A549 (cell line): ENCODE measurements at regions not wholly inside any gene's neighbourhood (a gene's known extent, or its start where the extent isn't known, plus 50 kb on each side); places are given as distances from the start of the nearest gene placed in this dataset.

ENCODE experiments used
- ATAC-seq, 2 experiments: fragments of 200-7000 bp in 1 of 2; fragments of >200 bp in 1 of 2; cut with Nextera tagmentation in 1 of 2; cut with Tn5 transposase in 1 of 2; 3 replicates each; pipeline versions ENCODE4 v1.8.0 to v1.9.1; 2018 to 2020; ENCODE audit warnings: mild to moderate bottlenecking in 1 of 2, moderate library complexity in 1 of 2
- CTCF ChIA-PET: fragments of 300-600 bp; sonication (Branson Sonifier 250); formaldehyde crosslinking; extraction: SDS; loops from one replicate; lab custom pipeline; 2021; ENCODE audit warnings: antibody characterized with exemption, inconsistent platforms; lab: Yijun Ruan, JAX
- POLR2A ChIA-PET: fragments of 350-600 bp; formaldehyde crosslinking; extraction: SDS; loops from one replicate; lab custom pipeline; 2021; ENCODE audit warnings: antibody characterized with exemption, inconsistent platforms; lab: Yijun Ruan, JAX
- DNase-seq, 2 experiments: peaks; one replicate each; pipeline versions ENCODE4 v3.0.0 to v3.0.0-alpha.2; 2011 to 2016; ENCODE audit warnings: low read depth in 1 of 2, low spot score in 1 of 2
- FAIRE-seq: peaks from 2 replicates; lab custom pipeline; 2011; peaks lifted over from hg19 to GRCh38; lab: Jason Lieb, UNC
- H3K27ac ChIP-seq, 2 experiments: fragments of >200 bp; sonication (Bioruptor Twin); formaldehyde crosslinking; 3 replicates each; pipeline ENCODE4 v1.5.1; 2016 to 2017
- H3K4me1 ChIP-seq: fragments of >200 bp; sonication (Bioruptor Twin); formaldehyde crosslinking; 3 replicates; pipeline ENCODE4 v1.6.1; 2016
- H3K4me2 ChIP-seq: fragments of >200 bp; sonication (Bioruptor Twin); formaldehyde crosslinking; 3 replicates; pipeline ENCODE4 v1.6.1; 2016
- H3K4me3 ChIP-seq: fragments of >200 bp; sonication (Bioruptor Twin); formaldehyde crosslinking; 3 replicates; pipeline ENCODE4 v1.5.1; 2016
- H3K9me3 ChIP-seq: fragments of >200 bp; sonication (Bioruptor Twin); formaldehyde crosslinking; 3 replicates; pipeline ENCODE4 v1.6.1; 2016
- BHLHE40 ChIP-seq: IDR thresholded peaks from 2 replicates; pipeline ENCODE4 v1.6.1; 2012; ENCODE audit warnings: low read depth, low read length, inconsistent platforms
- CBX8 ChIP-seq: fragments of 200-600 bp; sonication (generic); IDR thresholded peaks from 2 replicates; pipeline ENCODE4 v1.6.1; 2016
- HOXB13 ChIP-seq: fragments of 250-450 bp; sonication (Bioruptor Pico); IDR thresholded peaks from 2 replicates; pipeline ENCODE4 v1.5.0; 2020; ENCODE audit warnings: low read depth, mild to moderate bottlenecking, moderate library complexity
- JUN ChIP-seq, 2 experiments: fragments of >200 bp; sonication (Bioruptor Twin); formaldehyde crosslinking; IDR thresholded peaks; 2 replicates in 1 of 2; 3 replicates in 1 of 2; pipeline ENCODE4 v1.6.1; 2016 to 2017
- JUNB ChIP-seq: fragments of >200 bp; sonication (Bioruptor Twin); formaldehyde crosslinking; IDR thresholded peaks from 2 replicates; pipeline ENCODE4 v1.6.1; 2016
- KDM1A ChIP-seq: fragments of 200-600 bp; sonication (generic); IDR thresholded peaks from 2 replicates; pipeline ENCODE4 v1.6.1; 2016; ENCODE audit warnings: low read depth, mild to moderate bottlenecking
- MAFK ChIP-seq: fragments of 450-650 bp; IDR thresholded peaks from 2 replicates; pipeline ENCODE4 v1.6.1; 2014; ENCODE audit not compliant: partially characterized antibody
- MAZ ChIP-seq: fragments of 150-350 bp; IDR thresholded peaks from 2 replicates; pipeline ENCODE4 v1.6.1; 2014; ENCODE audit warnings: antibody characterized with exemption, low read depth, low read length, borderline replicate concordance
- NPAS2 ChIP-seq: fragments of 250-450 bp; sonication (Bioruptor Pico); IDR thresholded peaks from 2 replicates; pipeline ENCODE4 v1.8.0; 2022; ENCODE audit warnings: mild to moderate bottlenecking, moderate library complexity, borderline replicate concordance
- PBX3 ChIP-seq: IDR thresholded peaks from 2 replicates; pipeline ENCODE4 v1.6.1; 2012
- RCOR1 ChIP-seq: fragments of 150-350 bp; IDR thresholded peaks from 2 replicates; pipeline ENCODE4 v1.6.1; 2014; ENCODE audit warnings: antibody characterized with exemption, low read length, low read depth
- SMC3 ChIP-seq: fragments of >200 bp; sonication (Bioruptor Twin); formaldehyde crosslinking; IDR thresholded peaks from 3 replicates; pipeline ENCODE4 v1.6.1; 2018; ENCODE audit warnings: inconsistent platforms
- SREBF2 ChIP-seq: fragments of 450-650 bp; IDR thresholded peaks from 2 replicates; pipeline ENCODE4 v1.6.1; 2014; ENCODE audit warnings: mild to moderate bottlenecking, moderate library complexity
- ZNF302 ChIP-seq: fragments of 250-450 bp; sonication (Bioruptor Pico); IDR thresholded peaks from 2 replicates; pipeline ENCODE4 v1.9.0; 2021; ENCODE audit warnings: inconsistent platforms, mild to moderate bottlenecking, moderate library complexity
- WGBS: methylation state at CpG from one replicate; pipeline ENCODE4 v1.1.6; 2017; ENCODE audit errors: missing lambda C conversion rate; 5-methylcytosine and 5-hydroxymethylcytosine counted together
- TF ChIP-seq, protein P1 (sequence below): IDR thresholded peaks from 2 replicates; pipeline ENCODE4 v1.6.1; 2012
- TF ChIP-seq, protein P2 (sequence below): fragments of 200-600 bp; sonication (generic); IDR thresholded peaks from 2 replicates; pipeline ENCODE4 v1.6.1; 2016; ENCODE audit warnings: antibody characterized with exemption, mild to moderate bottlenecking, moderate library complexity
- TF ChIP-seq, protein P3 (sequence below): fragments of >200 bp; sonication (Bioruptor Twin); formaldehyde crosslinking; IDR thresholded peaks from 3 replicates; pipeline ENCODE4 v1.5.1; 2016

GRCh38 chr4:133062851-133063250, 86.2 kb upstream of the PCDH10 start:
- ChIA-PET POLR2A (no interaction called here), CTCF (no interaction called here)
- Histone ChIP-seq H3K4me3 (no peak overlapping the region), H3K9me3 (no peaks in the 10 kb centered on the region), H3K4me2 (no peak overlapping the region), H3K4me1 (no peaks in the 10 kb centered on the region), H3K27ac (no peak overlapping the region)
- ATAC-seq: no peak
- DNase-seq: no peak
- 20% methylated on average over 1 of the region's 1 CpG for WGBS
- FAIRE-seq: no peak
- TF ChIP-seq, protein P1, sequence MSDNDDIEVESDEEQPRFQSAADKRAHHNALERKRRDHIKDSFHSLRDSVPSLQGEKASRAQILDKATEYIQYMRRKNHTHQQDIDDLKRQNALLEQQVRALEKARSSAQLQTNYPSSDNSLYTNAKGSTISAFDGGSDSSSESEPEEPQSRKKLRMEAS: no peak
- TF ChIP-seq JUNB: no peak
- no peak for TF ChIP-seq SMC3
- no peak for TF ChIP-seq PBX3
- no peak for TF ChIP-seq CBX8
- TF ChIP-seq BHLHE40: no peak
- no peak for TF ChIP-seq RCOR1
- TF ChIP-seq JUN (IDR thresholded peaks at IDR 0.05): no peak
- TF ChIP-seq NPAS2 (CRISPR knock-in tag): no peak

GRCh38 chr4:133068083-133068482, 81.0 kb upstream of the PCDH10 start:
- no peaks in the 10 kb centered on the region for H3K4me1 ChIP-seq
- no peak overlapping the region for H3K4me3 ChIP-seq
- H3K27ac ChIP-seq: no peak overlapping the region
- H3K4me2 ChIP-seq: no peak overlapping the region
- ChIA-PET POLR2A (no interaction called here), CTCF (no interaction called here)
- H3K9me3 ChIP-seq: no peaks in the 10 kb centered on the region
- no peak for TF ChIP-seq ZNF302 (CRISPR knock-in tag)
- TF ChIP-seq, all 56 proteins: peak for 0
- no peak for DNase-seq
- ATAC-seq: no peak
- 0% methylated on average over 2 of the region's 2 CpGs for WGBS
- FAIRE-seq: no peak

- no peak for FAIRE-seq
- no peaks in the 10 kb centered on the region for H3K9me3 ChIP-seq
- POLR2A ChIA-PET: no interaction called here
- 0% methylated on average over 2 of the region's 2 CpGs for WGBS
- TF ChIP-seq KDM1A (no peak), HOXB13 (no peak), JUN (IDR thresholded peaks at IDR 0.05) (no peak), SMC3 (no peak)
- TF ChIP-seq, protein P2, sequence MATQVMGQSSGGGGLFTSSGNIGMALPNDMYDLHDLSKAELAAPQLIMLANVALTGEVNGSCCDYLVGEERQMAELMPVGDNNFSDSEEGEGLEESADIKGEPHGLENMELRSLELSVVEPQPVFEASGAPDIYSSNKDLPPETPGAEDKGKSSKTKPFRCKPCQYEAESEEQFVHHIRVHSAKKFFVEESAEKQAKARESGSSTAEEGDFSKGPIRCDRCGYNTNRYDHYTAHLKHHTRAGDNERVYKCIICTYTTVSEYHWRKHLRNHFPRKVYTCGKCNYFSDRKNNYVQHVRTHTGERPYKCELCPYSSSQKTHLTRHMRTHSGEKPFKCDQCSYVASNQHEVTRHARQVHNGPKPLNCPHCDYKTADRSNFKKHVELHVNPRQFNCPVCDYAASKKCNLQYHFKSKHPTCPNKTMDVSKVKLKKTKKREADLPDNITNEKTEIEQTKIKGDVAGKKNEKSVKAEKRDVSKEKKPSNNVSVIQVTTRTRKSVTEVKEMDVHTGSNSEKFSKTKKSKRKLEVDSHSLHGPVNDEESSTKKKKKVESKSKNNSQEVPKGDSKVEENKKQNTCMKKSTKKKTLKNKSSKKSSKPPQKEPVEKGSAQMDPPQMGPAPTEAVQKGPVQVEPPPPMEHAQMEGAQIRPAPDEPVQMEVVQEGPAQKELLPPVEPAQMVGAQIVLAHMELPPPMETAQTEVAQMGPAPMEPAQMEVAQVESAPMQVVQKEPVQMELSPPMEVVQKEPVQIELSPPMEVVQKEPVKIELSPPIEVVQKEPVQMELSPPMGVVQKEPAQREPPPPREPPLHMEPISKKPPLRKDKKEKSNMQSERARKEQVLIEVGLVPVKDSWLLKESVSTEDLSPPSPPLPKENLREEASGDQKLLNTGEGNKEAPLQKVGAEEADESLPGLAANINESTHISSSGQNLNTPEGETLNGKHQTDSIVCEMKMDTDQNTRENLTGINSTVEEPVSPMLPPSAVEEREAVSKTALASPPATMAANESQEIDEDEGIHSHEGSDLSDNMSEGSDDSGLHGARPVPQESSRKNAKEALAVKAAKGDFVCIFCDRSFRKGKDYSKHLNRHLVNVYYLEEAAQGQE: no peak
- no peak overlapping the region for H3K4me2 ChIP-seq
- DNase-seq: no peak
- no peak overlapping the region for H3K4me3 ChIP-seq
- no peak overlapping the region for H3K27ac ChIP-seq
- no peak for ATAC-seq
- H3K4me1 ChIP-seq: no peaks in the 10 kb centered on the region
- CTCF ChIA-PET: no interaction called here
These were observed 67.8 kb upstream of the PCDH10 start for GRCh38 chr4:133081246-133081645.

DNA sequence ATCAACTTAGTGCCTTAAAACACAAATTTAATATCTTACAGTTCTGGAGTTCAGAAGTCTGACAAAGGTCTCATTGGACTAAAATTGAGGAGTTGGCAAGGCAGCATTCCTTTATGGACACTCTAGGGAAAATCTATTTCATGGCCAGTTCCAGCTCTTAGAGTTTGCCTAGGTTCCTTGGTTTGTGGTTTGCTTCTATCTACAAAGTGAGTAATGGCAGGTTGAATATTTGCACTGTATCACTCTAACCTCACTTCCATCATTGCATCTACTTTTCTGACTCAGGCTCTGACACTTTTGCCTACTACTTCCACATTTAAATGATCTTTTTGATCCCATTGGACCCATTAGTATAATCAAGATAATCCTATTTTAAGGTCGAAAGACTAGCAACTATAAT, 64.7 kb upstream of the PCDH10 start:
- DNase-seq (no peak), ATAC-seq (no peak), FAIRE-seq (no peak)
- Histone ChIP-seq H3K4me1 (no peaks in the 10 kb centered on the region), H3K27ac (no peak overlapping the region), H3K9me3 (no peaks in the 10 kb centered on the region), H3K4me2 (no peak overlapping the region), H3K4me3 (no peak overlapping the region)
- 0% methylated on average over 1 of the region's 1 CpG for WGBS
- no peak for TF ChIP-seq SREBF2
- TF ChIP-seq, protein P3, sequence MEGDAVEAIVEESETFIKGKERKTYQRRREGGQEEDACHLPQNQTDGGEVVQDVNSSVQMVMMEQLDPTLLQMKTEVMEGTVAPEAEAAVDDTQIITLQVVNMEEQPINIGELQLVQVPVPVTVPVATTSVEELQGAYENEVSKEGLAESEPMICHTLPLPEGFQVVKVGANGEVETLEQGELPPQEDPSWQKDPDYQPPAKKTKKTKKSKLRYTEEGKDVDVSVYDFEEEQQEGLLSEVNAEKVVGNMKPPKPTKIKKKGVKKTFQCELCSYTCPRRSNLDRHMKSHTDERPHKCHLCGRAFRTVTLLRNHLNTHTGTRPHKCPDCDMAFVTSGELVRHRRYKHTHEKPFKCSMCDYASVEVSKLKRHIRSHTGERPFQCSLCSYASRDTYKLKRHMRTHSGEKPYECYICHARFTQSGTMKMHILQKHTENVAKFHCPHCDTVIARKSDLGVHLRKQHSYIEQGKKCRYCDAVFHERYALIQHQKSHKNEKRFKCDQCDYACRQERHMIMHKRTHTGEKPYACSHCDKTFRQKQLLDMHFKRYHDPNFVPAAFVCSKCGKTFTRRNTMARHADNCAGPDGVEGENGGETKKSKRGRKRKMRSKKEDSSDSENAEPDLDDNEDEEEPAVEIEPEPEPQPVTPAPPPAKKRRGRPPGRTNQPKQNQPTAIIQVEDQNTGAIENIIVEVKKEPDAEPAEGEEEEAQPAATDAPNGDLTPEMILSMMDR: no peak
- TF ChIP-seq, protein P1: no peak
- TF ChIP-seq MAZ: no peak
- TF ChIP-seq MAFK: no peak
- POLR2A ChIA-PET: no interaction called here
- CTCF ChIA-PET: no interaction called here
